NOMO-1 (cell line): ENCODE measurements at regions not wholly inside any gene's neighbourhood (a gene's known extent, or its start where the extent isn't known, plus 50 kb on each side); places are given as distances from the start of the nearest gene placed in this dataset.
"Not testable (repeated sequence)": the region's sequence is repeated elsewhere in the genome, so short reads cannot be mapped to it uniquely, and the experiment has no call there.

Experiments
- DNase-seq, 2 experiments: peaks; one replicate each; lab custom pipeline; 2025; ENCODE audit not compliant: unreplicated experiment in 2 of 2; lab: John Stamatoyannopoulos, UW

DNA sequence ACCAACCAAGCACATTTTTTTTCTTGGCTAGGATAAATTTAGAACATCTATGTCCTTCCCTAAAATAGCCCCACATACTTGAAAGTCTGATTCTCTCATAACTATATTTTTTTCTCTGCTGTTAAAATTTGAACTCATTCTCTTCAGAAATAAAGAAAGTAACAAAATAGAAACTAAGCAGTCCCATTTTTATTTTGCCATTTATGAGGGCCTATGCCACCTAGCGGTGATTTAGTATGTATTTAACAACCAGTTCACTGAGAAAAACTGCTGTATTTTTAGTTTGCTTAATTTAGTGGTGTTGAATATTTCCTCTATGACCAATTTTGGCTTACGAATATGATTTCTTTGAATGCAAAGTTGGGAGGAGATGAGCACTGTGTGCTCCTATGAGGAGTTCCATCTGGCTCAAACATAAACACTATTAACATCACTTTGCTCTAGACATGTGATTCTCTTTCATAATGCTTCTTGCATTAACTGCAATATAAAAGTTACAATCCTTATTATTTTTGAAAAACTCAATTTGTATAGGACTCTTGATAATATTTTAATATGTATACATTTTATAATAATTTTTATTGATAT lies 116.6 kb downstream of the SYT15B start:
- not testable (repeated sequence) for DNase-seq

DNA sequence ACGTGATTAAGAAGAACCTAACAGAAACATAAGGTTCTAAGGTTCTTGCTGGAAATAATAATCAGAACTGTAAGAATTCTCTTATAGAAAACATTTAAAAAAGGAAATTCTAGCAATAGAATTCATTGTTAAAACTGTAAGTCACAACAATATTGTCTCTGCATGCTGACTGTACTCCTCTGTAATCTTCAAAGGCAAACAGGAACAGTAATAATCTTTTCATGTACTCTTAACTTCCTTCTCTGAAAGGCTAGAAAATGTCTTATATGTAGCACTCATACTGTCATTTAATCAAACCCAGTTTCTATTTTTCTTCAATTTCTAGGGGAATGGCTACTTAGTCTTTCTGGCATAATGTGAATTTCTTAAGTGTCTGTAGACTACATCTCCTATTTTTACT lies 103.5 kb upstream of the AGAP9 start:
- not testable (repeated sequence) for DNase-seq

DNA sequence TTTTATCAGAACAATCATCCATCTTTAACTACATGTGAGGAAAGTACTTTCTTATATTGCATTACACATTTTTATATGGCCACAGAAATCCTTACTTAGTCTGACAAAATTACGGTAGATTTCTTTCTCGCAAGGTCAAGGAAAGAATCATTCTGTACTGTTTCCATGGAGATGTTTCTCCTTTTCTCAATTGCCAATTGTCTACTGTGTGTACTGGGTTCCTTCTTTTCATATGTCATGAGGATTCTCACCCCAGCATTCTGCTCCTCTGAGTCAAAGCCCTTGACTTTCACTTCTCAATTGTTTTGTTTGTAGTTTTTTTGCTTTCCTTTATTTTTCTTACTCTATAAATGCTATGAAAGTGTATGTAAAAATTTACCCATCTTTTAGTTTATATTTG lies 99.3 kb upstream of the AGAP9 start:
- peak; percentile 2 to 39 for DNase-seq

DNA sequence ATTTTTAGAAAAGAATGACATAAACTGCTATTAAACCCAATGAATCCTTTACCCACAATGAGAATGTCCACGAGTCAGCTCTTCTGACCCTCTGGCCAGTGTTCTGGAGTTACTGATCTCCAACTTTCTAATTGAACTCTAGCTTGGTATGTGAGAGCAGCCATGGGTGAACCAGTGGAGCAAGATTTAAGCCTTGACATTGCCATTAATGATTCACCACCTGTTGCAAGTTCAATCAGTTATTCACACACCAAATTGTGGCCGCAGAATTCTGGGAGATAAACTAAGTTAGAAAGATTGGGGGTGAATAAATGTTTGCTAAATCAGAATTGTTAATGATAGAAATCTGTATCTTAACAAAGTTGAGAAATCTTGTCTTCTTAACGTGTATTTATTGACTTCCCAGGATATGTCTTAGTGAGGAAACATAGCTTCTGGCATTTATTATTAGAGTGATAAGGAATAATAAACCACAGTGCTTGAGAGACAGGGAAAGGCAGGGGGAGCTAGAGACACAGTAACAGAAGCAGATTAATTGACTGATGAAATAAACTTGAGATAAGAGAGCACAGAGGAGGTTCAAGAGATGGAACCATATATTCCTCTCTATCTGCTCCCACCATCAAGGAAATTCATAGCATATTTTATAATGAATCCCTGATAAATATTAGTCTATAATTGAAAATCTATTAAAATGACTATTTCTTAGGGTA lies 96.0 kb upstream of the AGAP9 start:
- DNase-seq = not testable (repeated sequence)

DNA sequence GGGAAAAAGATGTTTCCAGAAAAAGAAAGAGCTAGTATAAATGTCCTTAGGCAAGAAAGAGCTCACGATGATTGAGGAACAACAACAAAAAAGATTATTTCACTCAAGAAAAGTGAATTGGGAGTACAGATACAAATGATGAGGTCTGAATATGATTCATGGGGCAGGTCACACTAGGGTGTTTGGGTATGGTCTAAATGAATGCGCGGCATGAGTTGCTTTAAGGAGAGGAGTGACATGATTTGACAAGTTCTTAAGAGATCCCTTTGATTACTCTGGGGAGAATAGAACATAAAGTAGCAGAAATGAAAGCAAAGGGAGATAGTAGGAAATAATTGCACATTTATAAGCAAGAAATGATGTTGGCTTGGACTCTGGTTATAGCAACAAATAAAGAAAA lies 85.9 kb upstream of the AGAP9 start:
- DNase-seq = not testable (repeated sequence)

DNA sequence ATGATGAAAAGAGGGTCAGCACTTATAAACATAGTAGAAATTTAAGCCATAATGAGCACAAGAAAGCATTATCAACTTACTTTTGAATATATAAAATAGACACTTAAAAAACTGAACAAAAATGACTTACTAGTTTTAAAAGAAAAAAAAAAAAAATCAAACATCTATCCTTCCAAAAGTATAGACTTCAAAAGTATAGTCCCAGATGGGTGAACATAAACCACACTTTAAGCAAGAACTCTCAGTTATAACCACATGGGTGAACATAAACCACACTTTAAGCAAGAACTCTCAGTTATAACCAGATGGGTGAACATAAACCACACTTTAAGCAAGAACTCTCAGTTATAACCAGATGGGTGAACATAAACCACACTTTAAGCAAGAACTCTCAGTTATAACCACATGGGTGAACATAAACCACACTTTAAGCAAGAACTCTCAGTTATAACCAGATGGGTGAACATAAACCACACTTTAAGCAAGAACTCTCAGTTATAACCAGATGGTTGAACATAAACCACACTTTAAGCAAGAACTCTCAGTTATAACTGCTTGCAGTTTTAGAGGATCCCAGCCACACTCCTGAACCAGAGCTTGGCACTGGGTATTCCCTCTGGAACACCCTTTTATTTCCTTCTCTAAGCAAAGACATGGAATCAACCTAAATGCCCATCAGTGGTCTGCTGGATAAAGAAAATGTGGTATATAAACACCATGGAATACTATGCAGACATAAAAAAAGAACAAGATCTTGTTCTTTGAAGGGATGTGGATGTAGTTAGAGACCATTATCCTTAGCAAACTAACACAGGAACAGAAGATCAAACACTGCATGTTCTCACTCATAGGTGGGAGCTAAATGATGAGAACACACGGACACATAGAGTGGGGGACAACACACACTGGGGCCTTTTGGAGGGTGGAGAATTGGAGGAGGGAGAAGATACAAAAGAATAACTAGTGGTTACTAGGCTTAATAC lies 82.6 kb upstream of the AGAP9 start:
- not testable (repeated sequence) for DNase-seq

DNA sequence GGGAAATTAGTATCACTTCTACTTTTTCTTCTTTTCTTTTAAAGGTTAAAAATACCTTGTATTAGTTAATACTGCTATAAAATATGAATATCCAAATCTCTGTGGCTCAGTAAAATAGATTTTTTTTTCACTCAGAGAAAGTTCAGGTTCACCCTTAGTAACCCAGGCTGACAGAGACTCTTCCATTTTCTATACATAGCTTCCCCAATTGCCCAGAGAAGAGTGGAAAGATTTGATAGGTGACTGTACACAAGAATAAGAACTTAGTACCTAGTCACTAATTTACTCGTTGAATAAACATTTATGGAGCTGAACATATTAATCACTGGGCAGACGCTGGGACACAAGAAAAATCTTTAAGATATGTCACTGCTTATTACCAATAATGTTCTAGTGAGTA lies 77.2 kb upstream of the AGAP9 start:
- not testable (repeated sequence) for DNase-seq

DNA sequence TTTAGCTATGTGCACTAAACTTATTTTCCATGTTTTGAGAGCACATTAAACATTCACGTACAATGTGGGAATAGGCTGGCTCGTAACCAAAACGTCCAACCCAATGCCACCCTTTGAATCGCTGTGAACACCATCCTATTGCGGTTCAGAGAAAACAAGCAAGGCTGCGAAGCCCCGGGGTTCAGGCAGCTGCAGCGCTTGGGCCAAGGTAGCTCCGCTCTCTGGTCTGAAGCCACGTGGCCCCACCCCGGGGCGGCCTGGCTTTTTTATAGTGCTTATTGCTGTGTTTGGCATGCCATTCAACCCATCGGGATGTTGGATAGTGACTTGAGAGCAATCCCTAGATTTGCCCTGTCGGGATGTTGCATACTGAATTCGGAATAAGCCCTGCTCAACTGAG lies 76.7 kb upstream of the AGAP9 start:
- DNase-seq = not testable (repeated sequence)

DNA sequence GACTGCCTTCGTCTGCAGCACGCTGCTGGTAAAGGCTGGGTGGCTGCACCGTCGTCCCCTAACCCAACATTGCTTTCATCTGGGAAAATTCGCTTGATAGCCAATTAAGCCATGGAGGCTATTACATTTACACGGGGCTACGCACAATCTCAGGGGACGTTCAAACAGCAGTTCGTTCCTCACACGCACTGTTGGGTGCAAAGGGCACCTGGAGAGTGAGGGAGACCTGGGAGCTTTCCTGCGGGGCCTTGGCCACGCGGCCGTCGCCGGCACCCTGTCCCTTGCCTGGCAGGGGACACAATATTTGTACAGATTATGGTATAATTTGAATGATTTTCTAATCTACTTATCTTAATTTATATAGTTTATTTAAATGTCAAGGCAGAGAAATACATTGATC lies 76.2 kb upstream of the AGAP9 start:
- not testable (repeated sequence) for DNase-seq

DNA sequence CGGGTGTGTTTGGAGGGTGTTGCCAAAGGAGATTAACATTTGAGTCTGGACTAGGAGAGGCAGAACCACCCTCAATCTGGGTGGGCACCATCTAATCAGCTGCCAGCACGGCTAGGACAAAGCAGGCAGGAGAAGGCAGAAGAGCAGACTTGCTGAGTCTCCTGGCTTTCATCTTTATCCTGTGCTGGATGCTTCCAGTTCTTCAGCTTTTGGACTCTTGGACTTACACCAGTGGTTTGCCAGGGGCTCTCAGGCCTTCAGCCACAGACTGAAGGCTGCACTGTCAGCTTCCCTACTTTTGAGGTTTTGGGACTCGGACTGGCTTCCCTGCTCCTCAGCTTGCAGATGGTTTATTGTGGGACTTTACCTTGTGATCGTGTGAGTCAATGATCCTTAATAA lies 70.4 kb upstream of the AGAP9 start:
- not testable (repeated sequence) for DNase-seq

DNA sequence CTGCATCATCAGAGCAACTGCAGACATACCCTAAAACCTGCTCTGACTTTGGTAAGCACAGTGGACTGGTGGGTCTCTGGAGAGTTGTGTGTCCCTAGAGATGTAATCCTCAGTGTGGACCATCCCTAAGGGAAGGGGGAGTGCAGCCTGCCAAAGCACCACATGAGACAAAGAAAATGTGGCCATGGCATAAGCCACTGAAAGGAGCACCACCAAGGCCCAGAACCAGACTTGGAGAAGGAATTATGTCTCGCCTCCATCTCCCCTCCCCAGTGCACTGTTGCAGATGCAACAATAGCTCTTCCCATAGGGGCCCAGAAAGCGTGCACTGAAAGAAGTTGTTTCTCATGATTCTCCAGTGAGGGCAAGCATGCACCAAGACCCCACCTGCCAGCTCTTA lies 69.7 kb upstream of the AGAP9 start:
- not testable (repeated sequence) for DNase-seq

DNA sequence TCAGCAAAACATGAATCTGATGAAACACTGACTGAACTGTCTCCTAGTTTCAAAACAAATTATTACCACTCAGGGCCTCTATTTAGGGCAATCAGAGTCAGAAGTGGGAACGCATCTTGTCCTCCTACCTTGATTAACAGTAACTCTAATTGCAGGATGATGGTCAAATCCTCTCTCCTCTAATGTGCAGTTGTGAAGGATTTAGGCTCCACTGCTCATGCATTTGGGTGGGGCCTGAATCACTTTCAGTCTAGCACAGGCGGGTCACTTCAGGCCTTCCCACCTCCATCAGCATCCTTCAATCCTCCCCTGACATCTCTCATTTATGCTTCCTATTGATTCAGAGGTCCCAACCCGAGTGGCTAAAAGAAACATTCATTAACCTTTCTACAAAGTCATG lies 67.5 kb upstream of the AGAP9 start:
- DNase-seq = not testable (repeated sequence)

DNA sequence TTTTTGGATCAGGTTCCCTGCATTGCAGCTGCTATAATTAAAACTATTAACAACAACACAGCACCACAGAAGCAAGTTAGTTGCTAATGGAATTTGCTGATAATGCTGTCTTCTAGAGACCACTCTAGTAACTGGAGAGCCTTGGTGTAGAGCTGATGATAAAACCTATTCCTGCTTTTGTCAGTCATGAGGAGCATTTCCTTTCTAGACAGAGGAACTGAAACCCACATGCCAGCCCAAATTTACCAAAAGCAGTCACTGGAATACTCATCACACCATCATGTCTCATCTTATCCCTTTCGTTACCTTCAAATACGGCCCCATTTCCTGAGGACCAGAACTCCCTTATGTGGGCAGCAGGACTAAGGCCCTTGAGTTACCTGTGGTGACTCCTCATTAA lies 67.1 kb upstream of the AGAP9 start:
- peak in 1 of 2 experiments; percentile 51 for DNase-seq

DNA sequence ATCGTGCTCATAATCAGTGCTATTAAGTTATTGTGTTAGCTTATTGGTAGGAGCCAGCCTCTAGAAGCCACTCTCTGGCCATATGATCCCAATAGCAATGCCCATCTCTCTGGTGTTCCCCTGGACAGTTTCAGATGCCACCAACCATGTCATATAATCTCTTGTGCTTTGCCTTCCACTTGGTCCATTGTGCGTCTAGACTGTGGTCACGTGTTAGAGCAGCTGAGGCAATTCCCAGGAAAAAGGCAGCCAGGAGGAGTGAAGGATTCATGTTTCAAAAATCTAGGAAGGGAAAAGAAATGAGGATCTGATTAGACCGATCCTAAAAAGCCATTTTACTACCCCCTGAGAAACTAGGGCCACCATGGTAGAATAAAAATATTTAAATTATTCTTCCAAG lies 58.6 kb upstream of the AGAP9 start:
- DNase-seq = not testable (repeated sequence)

DNA sequence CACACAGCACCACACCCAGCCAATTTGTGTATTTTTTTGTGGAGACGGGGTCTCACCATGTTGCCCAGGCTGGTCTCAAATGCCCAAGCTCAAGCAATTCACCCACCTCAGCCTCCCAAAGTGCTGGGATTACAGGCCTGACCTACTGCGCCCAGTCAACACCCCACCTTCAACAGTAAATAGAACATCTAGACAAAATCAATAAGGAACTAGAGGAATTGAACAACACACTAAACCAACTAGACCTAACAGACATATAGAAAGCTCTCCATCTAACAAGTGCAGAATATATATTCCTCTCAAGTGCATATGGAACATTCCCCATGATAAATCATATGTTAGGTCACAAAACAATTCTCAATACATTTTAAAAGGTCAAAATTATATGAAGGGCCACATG lies 56.6 kb upstream of the AGAP9 start:
- not testable (repeated sequence) for DNase-seq

DNA sequence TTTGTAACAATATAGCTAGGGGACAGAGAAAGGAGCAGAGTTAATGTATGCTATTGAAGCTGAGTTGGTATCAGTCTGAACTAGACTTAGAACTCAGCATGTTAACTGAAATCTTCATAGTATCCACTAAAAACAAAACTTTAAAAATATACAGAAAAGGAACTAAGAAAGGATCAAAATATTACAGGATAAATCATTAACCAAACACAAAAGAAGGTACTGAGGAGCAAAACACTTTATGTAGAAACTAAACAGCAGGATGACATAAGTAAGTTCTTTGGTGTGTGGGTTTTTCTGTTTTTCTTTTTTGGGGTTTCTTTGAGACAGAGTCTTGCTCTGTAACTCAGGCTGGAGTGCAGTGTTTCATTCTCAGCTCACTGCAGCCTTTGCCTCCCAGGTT lies 55.1 kb upstream of the AGAP9 start:
- DNase-seq = not testable (repeated sequence)
